ENCODE measurements at regions not wholly inside any gene's neighbourhood (a gene's known extent, or its start where the extent isn't known, plus 50 kb on each side); places are given as distances from the start of the nearest gene placed in this dataset.
"Not testable (repeated sequence)": the region's sequence is repeated elsewhere in the genome, so short reads cannot be mapped to it uniquely, and the experiment has no call there.

DNA sequence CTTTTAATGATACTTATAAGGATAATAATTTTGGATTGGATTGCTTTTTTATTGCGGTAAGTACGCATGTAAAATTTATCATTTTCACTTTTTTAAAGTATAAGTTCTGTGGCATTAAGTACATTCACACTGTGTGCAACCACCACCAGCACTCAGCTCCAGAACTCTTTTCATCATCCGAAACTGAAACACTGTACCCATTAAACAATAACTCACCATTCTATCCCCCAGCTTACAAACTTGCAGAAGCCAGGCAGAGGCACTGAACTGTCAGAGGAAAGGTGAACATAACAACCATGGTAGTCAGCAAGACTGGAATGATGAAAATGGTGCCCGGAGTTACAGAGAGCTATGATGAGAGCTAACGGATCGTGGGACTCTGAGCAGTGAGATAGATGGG is 465.9 kb downstream of the ADCYAP1 start:
- no peak for DNase-seq
- Histone ChIP-seq H3K36me3 (ENCODE audit: low read depth) (no peaks in the 10 kb centered on the region), H3K4me3 (no peak overlapping the region), H3K9me3 (peaks cover 54% of the 10 kb centered on the region), H3K4me1 (ENCODE audit: low read depth) (no peaks in the 10 kb centered on the region)
- intact Hi-C loops (cut with DNase I, micrococcal nuclease): no loop called here
- no peak for ATAC-seq
- TF ChIP-seq, protein P1, sequence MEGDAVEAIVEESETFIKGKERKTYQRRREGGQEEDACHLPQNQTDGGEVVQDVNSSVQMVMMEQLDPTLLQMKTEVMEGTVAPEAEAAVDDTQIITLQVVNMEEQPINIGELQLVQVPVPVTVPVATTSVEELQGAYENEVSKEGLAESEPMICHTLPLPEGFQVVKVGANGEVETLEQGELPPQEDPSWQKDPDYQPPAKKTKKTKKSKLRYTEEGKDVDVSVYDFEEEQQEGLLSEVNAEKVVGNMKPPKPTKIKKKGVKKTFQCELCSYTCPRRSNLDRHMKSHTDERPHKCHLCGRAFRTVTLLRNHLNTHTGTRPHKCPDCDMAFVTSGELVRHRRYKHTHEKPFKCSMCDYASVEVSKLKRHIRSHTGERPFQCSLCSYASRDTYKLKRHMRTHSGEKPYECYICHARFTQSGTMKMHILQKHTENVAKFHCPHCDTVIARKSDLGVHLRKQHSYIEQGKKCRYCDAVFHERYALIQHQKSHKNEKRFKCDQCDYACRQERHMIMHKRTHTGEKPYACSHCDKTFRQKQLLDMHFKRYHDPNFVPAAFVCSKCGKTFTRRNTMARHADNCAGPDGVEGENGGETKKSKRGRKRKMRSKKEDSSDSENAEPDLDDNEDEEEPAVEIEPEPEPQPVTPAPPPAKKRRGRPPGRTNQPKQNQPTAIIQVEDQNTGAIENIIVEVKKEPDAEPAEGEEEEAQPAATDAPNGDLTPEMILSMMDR (IDR thresholded peaks at IDR 0.05): no peak

DNA sequence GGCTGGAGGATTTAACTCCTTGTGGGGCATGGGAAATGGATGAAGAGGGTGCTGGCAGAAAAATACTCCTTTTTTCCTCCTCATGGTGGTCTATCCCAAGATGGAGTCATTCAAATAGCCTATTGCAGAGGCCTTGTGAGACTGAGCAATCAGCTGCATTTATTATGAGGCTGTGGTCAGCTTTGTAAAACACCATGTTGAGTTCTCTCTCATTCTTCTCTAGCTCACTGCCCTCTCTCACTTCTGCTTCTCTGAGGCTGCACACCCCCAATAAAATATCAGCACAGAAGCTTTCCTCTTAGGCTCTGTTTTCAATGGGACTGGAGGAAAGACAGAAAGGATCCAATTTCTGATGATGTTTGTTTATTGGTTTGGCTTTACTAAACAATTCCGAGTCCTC is 467.1 kb downstream of the ADCYAP1 start:
- Histone ChIP-seq H3K36me3 (ENCODE audit: low read depth) (no peaks in the 10 kb centered on the region), H3K4me1 (ENCODE audit: low read depth) (no peaks in the 10 kb centered on the region), H3K9me3 (peaks cover 57% of the 10 kb centered on the region), H3K4me3 (no peak overlapping the region)
- ATAC-seq (no peak), DNase-seq (no peak)
- TF ChIP-seq, protein P1 (IDR thresholded peaks at IDR 0.05): no peak
- intact Hi-C loops (cut with DNase I, micrococcal nuclease): no loop called here

DNA sequence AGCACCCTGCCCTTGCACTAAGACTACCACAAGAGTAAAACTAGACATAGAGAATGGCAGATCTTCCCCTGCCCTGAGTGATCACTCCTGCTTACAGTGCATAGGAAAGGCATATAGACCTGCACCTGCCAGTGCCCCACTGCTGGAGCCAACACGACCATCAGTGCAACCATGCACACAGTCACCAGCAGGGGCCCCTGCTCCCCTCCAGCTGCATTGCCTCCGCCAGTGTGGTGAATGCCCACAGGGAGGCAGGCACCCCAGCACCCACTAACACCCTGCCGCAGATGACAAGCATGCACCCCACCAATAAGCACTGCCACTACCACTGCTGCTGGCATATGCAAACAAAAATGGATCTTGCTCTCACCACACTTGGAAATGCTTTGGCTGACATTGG is 478.8 kb downstream of the ADCYAP1 start:
- no peak overlapping the region for H3K4me3 ChIP-seq
- intact Hi-C loops (cut with DNase I, micrococcal nuclease): no loop called here
- H3K9me3 ChIP-seq: peaks cover 61% of the 10 kb centered on the region
- ATAC-seq (no peak), DNase-seq (no peak)
- H3K36me3 ChIP-seq (ENCODE audit: low read depth): no peaks in the 10 kb centered on the region
- TF ChIP-seq, protein P1 (IDR thresholded peaks at IDR 0.05): no peak
- no peaks in the 10 kb centered on the region for H3K4me1 ChIP-seq (ENCODE audit: low read depth)

DNA sequence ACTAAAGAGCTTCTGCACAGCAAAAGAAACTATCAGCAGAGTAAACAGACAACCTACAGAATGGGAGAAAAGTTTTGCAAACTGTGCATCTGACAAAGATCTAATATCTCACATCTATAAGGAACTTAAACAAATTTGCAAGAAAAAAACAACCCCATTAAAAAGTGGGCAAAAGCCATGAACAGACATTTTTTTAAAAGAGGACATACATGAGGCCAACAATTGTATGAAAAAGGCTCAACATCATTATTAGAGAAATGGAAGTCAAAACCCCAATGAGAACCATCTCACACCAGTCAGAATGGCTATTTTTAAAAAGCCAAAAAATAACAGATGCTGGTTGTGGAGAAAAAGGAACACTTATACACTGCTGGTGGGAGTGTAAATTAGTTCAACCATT is 483.8 kb downstream of the ADCYAP1 start:
- intact Hi-C loops (cut with DNase I, micrococcal nuclease); DNase-seq; H3K36me3 ChIP-seq (ENCODE audit: low read depth); H3K4me1 ChIP-seq (ENCODE audit: low read depth); ATAC-seq; H3K4me3 ChIP-seq: not testable (repeated sequence)
- H3K9me3 ChIP-seq: peaks cover 48% of the 10 kb centered on the region

DNA sequence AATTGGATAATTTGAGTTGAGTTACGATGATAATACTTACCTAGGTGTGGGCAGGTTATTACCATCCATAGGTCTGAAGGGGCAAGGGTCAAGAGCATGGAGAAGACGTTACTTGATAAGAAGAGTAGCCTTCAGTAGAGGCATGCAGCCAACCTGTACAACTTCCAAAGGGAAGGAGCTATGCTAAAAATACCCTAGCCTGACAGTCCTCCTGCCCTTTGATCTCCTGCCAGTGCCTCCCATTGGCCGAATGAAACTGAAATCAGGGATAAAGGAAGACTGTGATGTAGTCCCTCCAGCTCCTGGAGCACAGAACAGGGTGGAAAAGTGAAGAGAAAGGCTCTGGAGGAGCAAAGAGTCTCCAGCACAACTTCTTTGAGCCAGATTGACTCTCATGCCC is 487.4 kb downstream of the ADCYAP1 start:
- H3K4me3 ChIP-seq: no peak overlapping the region
- ATAC-seq: no peak
- no peaks in the 10 kb centered on the region for H3K4me1 ChIP-seq (ENCODE audit: low read depth)
- TF ChIP-seq, protein P1 (IDR thresholded peaks at IDR 0.05): no peak
- DNase-seq: no peak
- intact Hi-C loops (cut with DNase I, micrococcal nuclease): no loop called here
- peaks cover 36% of the 10 kb centered on the region for H3K9me3 ChIP-seq
- H3K36me3 ChIP-seq (ENCODE audit: low read depth): no peaks in the 10 kb centered on the region

DNA sequence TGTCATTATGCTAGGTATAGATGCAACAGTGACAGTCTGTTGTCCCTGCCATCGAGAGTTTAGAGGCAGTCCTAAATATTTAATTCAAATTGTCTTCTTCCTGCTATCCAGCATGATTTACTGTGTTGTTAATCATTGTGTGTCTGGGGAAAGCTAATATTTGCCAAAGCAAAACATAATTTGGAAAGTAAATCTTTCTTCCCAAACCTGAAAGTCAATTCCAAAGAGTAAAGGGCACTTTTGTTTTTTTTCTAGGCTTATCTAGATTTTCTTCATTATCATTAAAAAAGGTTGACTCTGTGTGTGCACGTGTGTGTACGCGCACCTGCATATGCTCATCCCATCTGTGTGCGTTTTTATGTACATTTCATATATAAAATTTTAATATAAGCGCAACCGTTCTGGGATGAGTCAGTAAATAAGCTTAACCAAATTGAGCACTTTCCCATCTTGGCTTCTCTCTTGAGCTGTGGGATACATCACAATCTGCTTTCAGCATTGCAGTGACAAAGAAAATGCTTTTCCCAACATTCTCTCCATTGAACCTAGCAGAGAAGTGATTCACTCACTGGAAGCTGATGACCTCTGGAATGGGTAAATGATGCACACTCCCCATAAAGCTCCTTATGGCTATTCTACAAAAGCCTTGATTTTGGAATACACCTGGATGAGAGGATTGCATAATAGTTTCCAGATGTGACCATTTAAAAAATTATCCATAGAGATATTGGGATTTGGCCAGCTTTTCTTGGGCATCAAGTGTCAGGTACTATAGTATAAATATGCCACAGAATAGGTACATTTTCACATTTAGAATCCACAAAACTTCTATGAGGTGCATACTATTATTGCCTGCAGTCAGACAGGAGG is 488.4 kb downstream of the ADCYAP1 start:
- Histone ChIP-seq H3K9me3 (peaks cover 37% of the 10 kb centered on the region), H3K4me3 (no peak overlapping the region), H3K4me1 (ENCODE audit: low read depth) (no peaks in the 10 kb centered on the region), H3K36me3 (ENCODE audit: low read depth) (no peaks in the 10 kb centered on the region)
- TF ChIP-seq, protein P1 (IDR thresholded peaks at IDR 0.05): no peak
- ATAC-seq (no peak), DNase-seq (no peak)
- intact Hi-C loops (cut with DNase I, micrococcal nuclease): no loop called here

Measured in mucosa of descending colon (tissue), 3 donors.